Mammary epithelial cell (primary cell): ENCODE measurements at regions not wholly inside any gene's neighbourhood (a gene's known extent, or its start where the extent isn't known, plus 50 kb on each side); places are given as distances from the start of the nearest gene placed in this dataset.

ENCODE experiments used
- CTCF ChIP-seq, 2 donors: IDR thresholded peaks in 1 of 2; conservative IDR thresholded peaks in 1 of 2; 2 replicates each; pipeline ENCODE4 v1.5.1; 2011 to 2012; ENCODE audit warnings: inconsistent platforms in 2 of 2, low read length in 2 of 2, mild to moderate bottlenecking in 2 of 2, control low read depth in 1 of 2, low read depth in 1 of 2; ENCODE audit not compliant: insufficient read depth in 1 of 2; ENCODE audit errors: extremely low read depth in 1 of 2
- EZH2 ChIP-seq: IDR thresholded peaks from 2 replicates; pipeline ENCODE4 v1.6.1; 2012; ENCODE audit warnings: low read length, inconsistent platforms, borderline replicate concordance

DNA sequence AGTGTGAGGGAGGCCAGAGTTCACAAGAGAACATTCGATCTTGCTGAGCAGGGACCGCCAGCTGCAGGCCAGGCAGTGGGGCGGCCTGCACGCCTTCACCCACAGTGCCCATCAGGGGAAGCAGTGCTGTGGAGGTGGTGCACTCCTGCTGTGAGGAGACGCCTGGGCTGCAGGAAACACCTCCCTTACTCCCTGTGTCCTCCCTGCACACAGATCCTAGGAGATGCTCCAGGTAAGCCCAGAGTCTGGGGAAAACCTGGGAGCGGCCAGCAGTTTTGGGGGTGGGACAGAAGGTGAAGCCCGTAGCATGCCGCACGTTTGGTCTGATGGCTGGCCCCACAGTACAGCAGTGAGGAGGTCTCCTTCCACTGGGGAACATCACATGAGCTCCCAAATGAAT, 180.8 kb upstream of the RAB6C start:
- no peak for TF ChIP-seq CTCF (conservative IDR thresholded peaks at IDR 0.05 in 1 of 2, IDR thresholded peaks at IDR 0.05 in 1 of 2; ENCODE audit: extremely low read depth in 1 of 2, insufficient read depth in 1 of 2, low read depth in 1 of 2, low read length in 2 of 2)
- TF ChIP-seq EZH2 = no peak
